Panc1 (cell line): ENCODE measurements at regions not wholly inside any gene's neighbourhood (a gene's known extent, or its start where the extent isn't known, plus 50 kb on each side); places are given as distances from the start of the nearest gene placed in this dataset.

ENCODE experiments used
- ATAC-seq: fragments of 200-7000 bp; cut with Tn5 transposase; 2 replicates; pipeline ENCODE4 v1.9.1; 2020; ENCODE audit warnings: mild to moderate bottlenecking, moderate library complexity
- BruUV-seq: library from RNA; stranded (reverse); fragments of 400-500 nt; replicated peaks from 2 replicates; lab custom pipeline; 2021; lab: Mats Ljungman, UMichigan
- CTCF ChIA-PET: fragments of 300-600 bp; sonication (Branson Sonifier 250); formaldehyde crosslinking; loops from one replicate; lab custom pipeline; 2022; ENCODE audit warnings: antibody characterized with exemption; lab: Charles Lee
- POLR2A ChIA-PET: fragments of 300-600 bp; sonication (Branson Sonifier 250); formaldehyde crosslinking; loops from one replicate; lab custom pipeline; 2022; ENCODE audit warnings: antibody characterized with exemption; lab: Charles Lee
- DNase-seq: peaks from one replicate; pipeline ENCODE4 v3.0.0-alpha.2; 2010; ENCODE audit warnings: low read depth, low spot score
- H3K27ac ChIP-seq: 2 replicates; pipeline ENCODE4 v1.5.1; 2011; ENCODE audit warnings: mild to moderate bottlenecking, low read length, inconsistent platforms
- H3K27me3 ChIP-seq: fragments of 200-500 bp; sonication (Bioruptor generic); 2 replicates; pipeline ENCODE4 v1.6.0; 2014; ENCODE audit warnings: low read length, inconsistent platforms; ENCODE audit not compliant: control insufficient read depth, insufficient read depth
- H3K36me3 ChIP-seq: fragments of 200-500 bp; sonication (Bioruptor generic); 2 replicates; pipeline ENCODE4 v1.5.1; 2014; ENCODE audit warnings: inconsistent platforms, mild to moderate bottlenecking, low read length, moderate library complexity; ENCODE audit not compliant: control insufficient read depth, insufficient read depth
- H3K4me1 ChIP-seq: 2 replicates; pipeline ENCODE4 v1.5.1; 2011; ENCODE audit warnings: inconsistent platforms, mild to moderate bottlenecking, low read length, moderate library complexity; ENCODE audit not compliant: control insufficient read depth, insufficient read depth
- H3K4me3 ChIP-seq, 2 experiments: 2 replicates each; pipeline ENCODE4 v1.5.1; 2011 to 2012; ENCODE audit warnings: low read depth in 2 of 2, low read length in 2 of 2, mild to moderate bottlenecking in 2 of 2, inconsistent platforms in 1 of 2, moderate library complexity in 1 of 2
- H3K9me3 ChIP-seq: fragments of 200-500 bp; sonication (Bioruptor generic); 2 replicates; pipeline ENCODE4 v1.5.1; 2014; ENCODE audit warnings: low read depth, mild to moderate bottlenecking, inconsistent platforms, low read length, moderate library complexity; ENCODE audit not compliant: control insufficient read depth, insufficient read depth
- POLR2AphosphoS5 ChIP-seq: IDR thresholded peaks from 2 replicates; pipeline ENCODE4 v1.6.1; 2012; ENCODE audit warnings: mild to moderate bottlenecking, low read depth, low read length, moderate library complexity
- SIN3A ChIP-seq: IDR thresholded peaks from 2 replicates; pipeline ENCODE4 v1.6.1; 2012; ENCODE audit warnings: low read depth, mild to moderate bottlenecking, low read length, moderate library complexity, borderline replicate concordance; ENCODE audit not compliant: insufficient read depth
- TCF7L2 ChIP-seq: IDR thresholded peaks from 2 replicates; pipeline ENCODE4 v1.6.1; 2011; ENCODE audit warnings: mild to moderate bottlenecking, low read depth, low read length, inconsistent platforms
- in situ Hi-C: cut with HindIII; loops from 2 replicates; pipeline ENCODE4 v1.10.0; 2016; ENCODE audit warnings: low sequenced_read_pairs, low pct_unique_long_range_greater_than_20kb
- intact Hi-C: fragments of 100-400 bp; cut with micrococcal nuclease; formaldehyde crosslinking; loops from one replicate; pipeline ENCODE4 v1.10.0; 2022; ENCODE audit not compliant: unreplicated experiment
- TF ChIP-seq, protein P1 (sequence below), 2 experiments: IDR thresholded peaks; 2 replicates each; pipeline ENCODE4 v1.6.1; 2011 to 2012; ENCODE audit warnings: low read depth in 2 of 2, control low read depth in 1 of 2, low read length in 1 of 2, mild to moderate bottlenecking in 1 of 2, moderate library complexity in 1 of 2; ENCODE audit not compliant: insufficient read depth in 1 of 2
- TF ChIP-seq, protein P2 (sequence below): fragments of 450-650 bp; IDR thresholded peaks from 2 replicates; pipeline ENCODE4 v1.5.1; 2017; ENCODE audit warnings: mild to moderate bottlenecking

DNA sequence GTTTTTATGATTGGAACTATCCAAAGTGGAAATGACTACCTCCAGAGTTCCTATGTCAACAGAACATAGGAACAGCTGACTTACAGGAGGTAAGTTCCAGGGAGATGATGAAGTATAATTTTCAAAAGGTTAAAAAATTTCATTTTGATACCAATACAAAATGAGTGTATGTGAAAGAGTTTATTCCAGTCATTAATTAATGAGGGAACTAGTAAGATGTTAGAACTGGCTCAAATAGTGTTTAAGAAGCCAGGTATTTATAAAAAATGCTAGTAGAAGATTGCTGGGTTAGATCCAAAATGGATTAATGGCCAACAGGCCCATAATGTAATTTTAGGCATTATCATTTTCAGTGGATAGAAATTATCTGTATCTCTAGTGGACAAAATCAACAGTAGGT, 227.7 kb upstream of the ZBED5 start:
- CTCF ChIA-PET = no interaction called here
- Histone ChIP-seq H3K27ac (no peak overlapping the region), H3K4me1 (no peaks in the 10 kb centered on the region), H3K4me3 (no peak overlapping the region), H3K27me3 (peaks cover 7% of the 10 kb centered on the region; the same call in 1 of the 2 replicates), H3K9me3 (no peaks in the 10 kb centered on the region), H3K36me3 (no peaks in the 10 kb centered on the region)
- POLR2A ChIA-PET = no interaction called here
- TF ChIP-seq SIN3A (no peak), TCF7L2 (no peak), POLR2AphosphoS5 (no peak)
- TF ChIP-seq, protein P1, sequence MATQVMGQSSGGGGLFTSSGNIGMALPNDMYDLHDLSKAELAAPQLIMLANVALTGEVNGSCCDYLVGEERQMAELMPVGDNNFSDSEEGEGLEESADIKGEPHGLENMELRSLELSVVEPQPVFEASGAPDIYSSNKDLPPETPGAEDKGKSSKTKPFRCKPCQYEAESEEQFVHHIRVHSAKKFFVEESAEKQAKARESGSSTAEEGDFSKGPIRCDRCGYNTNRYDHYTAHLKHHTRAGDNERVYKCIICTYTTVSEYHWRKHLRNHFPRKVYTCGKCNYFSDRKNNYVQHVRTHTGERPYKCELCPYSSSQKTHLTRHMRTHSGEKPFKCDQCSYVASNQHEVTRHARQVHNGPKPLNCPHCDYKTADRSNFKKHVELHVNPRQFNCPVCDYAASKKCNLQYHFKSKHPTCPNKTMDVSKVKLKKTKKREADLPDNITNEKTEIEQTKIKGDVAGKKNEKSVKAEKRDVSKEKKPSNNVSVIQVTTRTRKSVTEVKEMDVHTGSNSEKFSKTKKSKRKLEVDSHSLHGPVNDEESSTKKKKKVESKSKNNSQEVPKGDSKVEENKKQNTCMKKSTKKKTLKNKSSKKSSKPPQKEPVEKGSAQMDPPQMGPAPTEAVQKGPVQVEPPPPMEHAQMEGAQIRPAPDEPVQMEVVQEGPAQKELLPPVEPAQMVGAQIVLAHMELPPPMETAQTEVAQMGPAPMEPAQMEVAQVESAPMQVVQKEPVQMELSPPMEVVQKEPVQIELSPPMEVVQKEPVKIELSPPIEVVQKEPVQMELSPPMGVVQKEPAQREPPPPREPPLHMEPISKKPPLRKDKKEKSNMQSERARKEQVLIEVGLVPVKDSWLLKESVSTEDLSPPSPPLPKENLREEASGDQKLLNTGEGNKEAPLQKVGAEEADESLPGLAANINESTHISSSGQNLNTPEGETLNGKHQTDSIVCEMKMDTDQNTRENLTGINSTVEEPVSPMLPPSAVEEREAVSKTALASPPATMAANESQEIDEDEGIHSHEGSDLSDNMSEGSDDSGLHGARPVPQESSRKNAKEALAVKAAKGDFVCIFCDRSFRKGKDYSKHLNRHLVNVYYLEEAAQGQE (IDR thresholded peaks at IDR 0.05; ENCODE audit: insufficient read depth in 1 of 2, low read depth in 2 of 2, low read length in 1 of 2) = no peak
- TF ChIP-seq, protein P2, sequence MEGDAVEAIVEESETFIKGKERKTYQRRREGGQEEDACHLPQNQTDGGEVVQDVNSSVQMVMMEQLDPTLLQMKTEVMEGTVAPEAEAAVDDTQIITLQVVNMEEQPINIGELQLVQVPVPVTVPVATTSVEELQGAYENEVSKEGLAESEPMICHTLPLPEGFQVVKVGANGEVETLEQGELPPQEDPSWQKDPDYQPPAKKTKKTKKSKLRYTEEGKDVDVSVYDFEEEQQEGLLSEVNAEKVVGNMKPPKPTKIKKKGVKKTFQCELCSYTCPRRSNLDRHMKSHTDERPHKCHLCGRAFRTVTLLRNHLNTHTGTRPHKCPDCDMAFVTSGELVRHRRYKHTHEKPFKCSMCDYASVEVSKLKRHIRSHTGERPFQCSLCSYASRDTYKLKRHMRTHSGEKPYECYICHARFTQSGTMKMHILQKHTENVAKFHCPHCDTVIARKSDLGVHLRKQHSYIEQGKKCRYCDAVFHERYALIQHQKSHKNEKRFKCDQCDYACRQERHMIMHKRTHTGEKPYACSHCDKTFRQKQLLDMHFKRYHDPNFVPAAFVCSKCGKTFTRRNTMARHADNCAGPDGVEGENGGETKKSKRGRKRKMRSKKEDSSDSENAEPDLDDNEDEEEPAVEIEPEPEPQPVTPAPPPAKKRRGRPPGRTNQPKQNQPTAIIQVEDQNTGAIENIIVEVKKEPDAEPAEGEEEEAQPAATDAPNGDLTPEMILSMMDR = no peak
- no TSS peak for BruUV-seq
- in situ Hi-C loops = no loop called here
- intact Hi-C loops = no loop called here
- DNase-seq (no peak), ATAC-seq (no peak)

DNA sequence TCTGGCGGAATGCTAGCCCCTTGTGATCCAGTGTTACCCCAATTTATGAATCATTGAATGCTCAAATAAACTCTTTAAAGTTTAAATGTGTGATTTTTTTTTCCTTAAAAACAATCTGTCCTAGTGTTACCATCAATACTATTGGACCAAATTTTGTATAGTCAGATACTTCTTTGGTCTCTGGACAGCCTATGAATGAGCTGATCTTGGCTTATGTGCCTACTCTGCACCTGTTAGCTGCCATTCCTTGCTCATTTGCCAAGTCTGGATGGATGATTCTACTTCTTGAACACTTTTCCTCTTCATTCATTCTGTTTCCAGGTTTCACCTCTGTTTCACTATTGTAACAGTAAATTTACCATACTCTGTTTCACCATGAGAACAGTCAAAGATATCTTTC, 226.5 kb upstream of the ZBED5 start:
- no peaks in the 10 kb centered on the region for H3K9me3 ChIP-seq
- in situ Hi-C loops (no loop called here), intact Hi-C loops (no loop called here)
- ATAC-seq (no peak), DNase-seq (no peak)
- H3K27me3 ChIP-seq = peaks cover 15% of the 10 kb centered on the region
- no peaks in the 10 kb centered on the region for H3K4me1 ChIP-seq
- CTCF ChIA-PET = no interaction called here
- H3K27ac ChIP-seq = no peak overlapping the region
- no peak overlapping the region for H3K4me3 ChIP-seq
- H3K36me3 ChIP-seq = no peaks in the 10 kb centered on the region
- BruUV-seq = no TSS peak
- TF ChIP-seq, protein P1 (IDR thresholded peaks at IDR 0.05; ENCODE audit: insufficient read depth in 1 of 2, low read depth in 2 of 2, low read length in 1 of 2) = no peak
- no peak for TF ChIP-seq SIN3A
- POLR2A ChIA-PET = no interaction called here
